B cell (primary cell): ENCODE measurements at regions not wholly inside any gene's neighbourhood (a gene's known extent, or its start where the extent isn't known, plus 50 kb on each side); places are given as distances from the start of the nearest gene placed in this dataset.

Source experiments
- ATAC-seq: fragments of 200-7000 bp; cut with Tn5 transposase; one replicate; pipeline ENCODE4 v1.10.0; 2021; ENCODE audit warnings: low read depth, mild to moderate bottlenecking, moderate number of reproducible peaks, moderate library complexity
- CTCF ChIA-PET: fragments of 350-600 bp; sonication (Branson Sonifier 250); formaldehyde crosslinking; loops from one replicate; lab custom pipeline; 2021; ENCODE audit warnings: antibody characterized with exemption, inconsistent platforms; lab: Charles Lee
- POLR2A ChIA-PET: fragments of 350-600 bp; sonication (Branson Sonifier 250); formaldehyde crosslinking; loops from one replicate; lab custom pipeline; 2021; ENCODE audit warnings: antibody characterized with exemption; lab: Charles Lee
- DNase-seq: peaks from one replicate; pipeline ENCODE4 v3.0.0; 2013
- H2AFZ ChIP-seq: 2 replicates; pipeline ENCODE4 v1.6.1; 2012; ENCODE audit warnings: mild to moderate bottlenecking, low read depth, low read length; ENCODE audit not compliant: insufficient read depth, poor library complexity, severe bottlenecking
- H3K27ac ChIP-seq, 2 donors: 1 replicate in 1 of 2; 2 replicates in 1 of 2; pipeline ENCODE4 v1.5.1; 2012 to 2013; ENCODE audit warnings: low read length in 2 of 2, mild to moderate bottlenecking in 2 of 2, moderate library complexity in 1 of 2
- H3K27me3 ChIP-seq, 4 experiments: fragments of 200-600 bp in 1 of 4; sonication (generic) in 1 of 4; replicated peaks in 1 of 4; 1 replicate in 2 of 4; 2 replicates in 2 of 4; pipeline versions ENCODE4 v1.6.1 to v1.7.0; 2013 to 2016; ENCODE audit warnings: low read length in 3 of 4, mild to moderate bottlenecking in 2 of 4, mixed read lengths in 1 of 4, moderate library complexity in 1 of 4; ENCODE audit not compliant: insufficient read depth in 4 of 4, control insufficient read depth in 3 of 4; ENCODE audit errors: control extremely low read depth in 1 of 4
- H3K36me3 ChIP-seq, 2 experiments: replicated peaks in 1 of 2; 1 replicate in 1 of 2; 2 replicates in 1 of 2; pipeline versions ENCODE4 v1.6.1 to v1.7.1; 2013; ENCODE audit warnings: low read length in 1 of 2; ENCODE audit not compliant: insufficient read depth in 2 of 2, control insufficient read depth in 1 of 2; ENCODE audit errors: control extremely low read depth in 1 of 2, extremely low read depth in 1 of 2
- H3K4me1 ChIP-seq, 2 donors: fragments of 200-600 bp in 1 of 2; sonication (generic) in 1 of 2; 1 replicate in 1 of 2; 2 replicates in 1 of 2; pipeline versions ENCODE4 v1.5.1 to v1.6.1; 2013 to 2017; ENCODE audit warnings: low read length in 2 of 2; ENCODE audit not compliant: control insufficient read depth in 2 of 2, insufficient read depth in 2 of 2
- H3K4me2 ChIP-seq: replicated peaks from 2 replicates; pipeline ENCODE3; 2012; ENCODE audit warnings: mild to moderate bottlenecking, low read depth, low read length; ENCODE audit not compliant: poor library complexity, severe bottlenecking
- H3K4me3 ChIP-seq, 5 experiments: fragments of 200-600 bp in 1 of 5; sonication (generic) in 1 of 5; 1 replicate in 3 of 5; 2 replicates in 2 of 5; pipeline versions ENCODE4 v1.5.1 to v1.7.0; 2011 to 2016; ENCODE audit warnings: low read length in 4 of 5, mild to moderate bottlenecking in 4 of 5, low read depth in 2 of 5, control low read depth in 1 of 5, moderate library complexity in 1 of 5; ENCODE audit not compliant: insufficient read depth in 1 of 5; ENCODE audit errors: control extremely low read depth in 1 of 5, extremely low read depth in 1 of 5
- H3K79me2 ChIP-seq: fragments of 200-600 bp; sonication (generic); one replicate; pipeline ENCODE4 v1.6.0; 2016; ENCODE audit warnings: low read length; ENCODE audit not compliant: control insufficient read depth, insufficient read depth
- H3K9ac ChIP-seq: fragments of 200-600 bp; sonication (generic); 2 replicates; pipeline ENCODE4 v1.6.1; 2017; ENCODE audit warnings: mild to moderate bottlenecking, low read length, moderate library complexity
- H3K9me3 ChIP-seq, 3 donors: one replicate each; pipeline versions ENCODE4 v1.6.1 to v1.7.1; 2013; ENCODE audit warnings: low read length in 2 of 3; ENCODE audit not compliant: control insufficient read depth in 2 of 3, insufficient read depth in 1 of 3; ENCODE audit errors: control extremely low read depth in 1 of 3
- H4K20me1 ChIP-seq: 2 replicates; pipeline ENCODE4 v1.6.0; 2012; ENCODE audit warnings: mild to moderate bottlenecking, low read length; ENCODE audit not compliant: insufficient read depth, control insufficient read depth, poor library complexity, severe bottlenecking
- H3K27ac Mint-ChIP-seq: one replicate; pipeline ENCODE4 v1.8.0; 2021; ENCODE audit warnings: mixed read lengths
- H3K27me3 Mint-ChIP-seq: one replicate; pipeline ENCODE4 v1.8.0; 2021; ENCODE audit warnings: mixed read lengths
- H3K4me1 Mint-ChIP-seq: one replicate; pipeline ENCODE4 v1.8.0; 2021; ENCODE audit warnings: mixed read lengths
- H3K4me3 Mint-ChIP-seq: one replicate; pipeline ENCODE4 v1.8.0; 2021; ENCODE audit warnings: mixed read lengths
- H3K9me3 Mint-ChIP-seq: one replicate; pipeline ENCODE4 v1.8.0; 2022; ENCODE audit warnings: mixed read lengths; ENCODE audit not compliant: insufficient read depth
- EZH2 ChIP-seq: IDR thresholded peaks from 2 replicates; pipeline ENCODE4 v1.6.1; 2012; ENCODE audit warnings: borderline replicate concordance, low read depth, mild to moderate bottlenecking, moderate library complexity, low read length; ENCODE audit not compliant: insufficient read depth, poor library complexity, severe bottlenecking
- WGBS: methylation state at CpG from one replicate; pipeline ENCODE4 v1.1.5; 2013; ENCODE audit warnings: missing lambda C conversion rate; ENCODE audit not compliant: insufficient coverage; 5-methylcytosine and 5-hydroxymethylcytosine counted together
- intact Hi-C: fragments of 100-400 bp; cut with micrococcal nuclease; formaldehyde crosslinking; loops from one replicate; pipeline ENCODE4 v1.10.0; 2022
- TF ChIP-seq, protein P1 (sequence below): fragments of 200-600 bp; IDR thresholded peaks from one replicate; pipeline ENCODE4 v1.8.0; 2022; ENCODE audit warnings: antibody characterized with exemption, mild to moderate bottlenecking

DNA sequence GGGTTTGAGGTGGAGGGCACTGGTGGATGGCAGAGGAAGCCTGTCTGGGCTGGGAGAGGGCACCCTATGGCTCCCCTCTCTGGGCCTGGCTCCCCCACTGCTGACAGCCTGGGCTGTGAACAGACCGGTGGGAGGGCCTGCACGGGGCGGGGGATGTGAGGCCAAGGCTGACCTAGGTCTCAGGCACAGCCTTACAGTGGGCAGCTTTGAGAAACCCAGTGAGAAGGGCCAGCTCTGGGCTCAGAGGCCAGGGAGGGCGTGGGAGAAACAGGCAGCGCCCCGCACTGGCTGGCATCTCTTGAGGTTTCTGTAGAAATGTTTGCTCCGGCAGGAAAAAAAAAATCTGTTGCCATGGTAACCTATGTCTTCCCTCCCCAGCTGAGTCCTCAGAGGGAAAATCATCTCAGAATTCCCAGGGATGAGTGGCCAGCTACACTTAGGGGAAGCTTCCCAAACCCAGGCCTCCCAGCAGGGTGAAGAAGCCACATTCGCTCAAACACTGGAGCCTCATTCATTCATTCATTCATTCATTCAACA lies 71.7 kb upstream of the TAF1B start:
- intact Hi-C loops, result no loop called here
- Histone ChIP-seq H3K27me3 (peaks cover 0 to 12% (median 4%) of the 10 kb centered on the region in 4 experiments), H3K9me3 (peaks cover 0 to 7% (median 0%) of the 10 kb centered on the region in 3 donors), H3K36me3 (no peaks in the 10 kb centered on the region), H3K4me3 (no peak overlapping the region), H4K20me1 (no peaks in the 10 kb centered on the region), H3K79me2 (no peaks in the 10 kb centered on the region), H3K9ac (no peak overlapping the region), H3K27ac (no peak overlapping the region), H2AFZ (no peak overlapping the region), H3K4me2 (no peak overlapping the region), H3K4me1 (peaks cover 17 to 25% of the 10 kb centered on the region in 2 donors)
- no peak overlapping the region for H3K4me3 Mint-ChIP-seq
- no peak for TF ChIP-seq EZH2
- TF ChIP-seq, protein P1, sequence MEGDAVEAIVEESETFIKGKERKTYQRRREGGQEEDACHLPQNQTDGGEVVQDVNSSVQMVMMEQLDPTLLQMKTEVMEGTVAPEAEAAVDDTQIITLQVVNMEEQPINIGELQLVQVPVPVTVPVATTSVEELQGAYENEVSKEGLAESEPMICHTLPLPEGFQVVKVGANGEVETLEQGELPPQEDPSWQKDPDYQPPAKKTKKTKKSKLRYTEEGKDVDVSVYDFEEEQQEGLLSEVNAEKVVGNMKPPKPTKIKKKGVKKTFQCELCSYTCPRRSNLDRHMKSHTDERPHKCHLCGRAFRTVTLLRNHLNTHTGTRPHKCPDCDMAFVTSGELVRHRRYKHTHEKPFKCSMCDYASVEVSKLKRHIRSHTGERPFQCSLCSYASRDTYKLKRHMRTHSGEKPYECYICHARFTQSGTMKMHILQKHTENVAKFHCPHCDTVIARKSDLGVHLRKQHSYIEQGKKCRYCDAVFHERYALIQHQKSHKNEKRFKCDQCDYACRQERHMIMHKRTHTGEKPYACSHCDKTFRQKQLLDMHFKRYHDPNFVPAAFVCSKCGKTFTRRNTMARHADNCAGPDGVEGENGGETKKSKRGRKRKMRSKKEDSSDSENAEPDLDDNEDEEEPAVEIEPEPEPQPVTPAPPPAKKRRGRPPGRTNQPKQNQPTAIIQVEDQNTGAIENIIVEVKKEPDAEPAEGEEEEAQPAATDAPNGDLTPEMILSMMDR, result no peak
- ATAC-seq (no peak), DNase-seq (no peak)
- H3K4me1 Mint-ChIP-seq, result peaks cover 19% of the 10 kb centered on the region
- WGBS, result 95% methylated on average over 6 of the region's 8 CpGs
- H3K9me3 Mint-ChIP-seq, result no peaks in the 10 kb centered on the region
- H3K27me3 Mint-ChIP-seq, result peaks cover 17% of the 10 kb centered on the region
- H3K27ac Mint-ChIP-seq, result no peak overlapping the region
- POLR2A ChIA-PET, result no interaction called here
- CTCF ChIA-PET, result interaction anchor here (0.7 to 2.1 kb wide), 3 partner anchors 10 to 372 kb away, joined by 3 to 6 read pairs (median 5); no protein-coding TSS in a partner anchor
